Chondrocyte (in vitro differentiated cells): ENCODE measurements at regions not wholly inside any gene's neighbourhood (a gene's known extent, or its start where the extent isn't known, plus 50 kb on each side); places are given as distances from the start of the nearest gene placed in this dataset.

ENCODE experiments used
- DNase-seq: peaks from one replicate; pipeline ENCODE4 v3.0.0; 2021; ENCODE audit warnings: mixed read lengths, low spot score
- H3K27ac Mint-ChIP-seq: one replicate; pipeline ENCODE4 v1.8.0; 2021; ENCODE audit warnings: mild to moderate bottlenecking, moderate library complexity, mixed read lengths; ENCODE audit not compliant: unreplicated experiment
- H3K27me3 Mint-ChIP-seq: 2 replicates; pipeline ENCODE4 v1.8.0; 2021; ENCODE audit warnings: low read depth, mixed read lengths
- H3K36me3 Mint-ChIP-seq: 2 replicates; pipeline ENCODE4 v1.8.0; 2021; ENCODE audit warnings: low read depth, mixed read lengths
- H3K4me1 Mint-ChIP-seq: 2 replicates; pipeline ENCODE4 v1.8.0; 2021; ENCODE audit warnings: low read depth, mild to moderate bottlenecking, mixed read lengths
- H3K4me3 Mint-ChIP-seq: one replicate; pipeline ENCODE4 v1.8.0; 2021; ENCODE audit warnings: mild to moderate bottlenecking, moderate library complexity, mixed read lengths; ENCODE audit not compliant: unreplicated experiment
- H3K9me3 Mint-ChIP-seq: 2 replicates; pipeline ENCODE4 v1.8.0; 2021; ENCODE audit warnings: low read depth, mixed read lengths
- TF ChIP-seq, protein P1 (sequence below): fragments of 200-600 bp; sonication (generic); IDR thresholded peaks from 2 replicates; pipeline ENCODE4 v1.5.0; 2021; ENCODE audit warnings: antibody characterized with exemption, mild to moderate bottlenecking, moderate library complexity

DNA sequence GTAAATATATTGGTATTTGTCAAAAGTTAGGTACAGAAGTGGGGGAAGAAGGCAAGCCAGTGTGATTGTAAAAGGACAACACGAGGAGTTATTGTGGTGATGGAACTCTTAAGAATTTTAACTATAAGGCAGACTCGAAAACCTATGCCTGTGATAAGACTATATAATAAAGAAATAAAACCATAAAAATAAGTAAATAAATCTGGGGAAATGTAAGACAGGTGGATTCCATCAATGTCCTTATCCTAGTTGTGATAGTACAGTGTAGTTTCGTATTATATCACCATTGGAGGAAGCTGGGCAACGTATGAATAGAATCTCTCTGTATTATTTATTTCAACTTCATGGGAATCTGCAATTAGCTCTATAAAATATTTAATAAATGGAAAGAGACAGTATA, 395.7 kb downstream of the CDC14C start:
- H3K4me3 Mint-ChIP-seq = no peak overlapping the region
- no peaks in the 10 kb centered on the region for H3K9me3 Mint-ChIP-seq
- H3K4me1 Mint-ChIP-seq = no peaks in the 10 kb centered on the region
- TF ChIP-seq, protein P1, sequence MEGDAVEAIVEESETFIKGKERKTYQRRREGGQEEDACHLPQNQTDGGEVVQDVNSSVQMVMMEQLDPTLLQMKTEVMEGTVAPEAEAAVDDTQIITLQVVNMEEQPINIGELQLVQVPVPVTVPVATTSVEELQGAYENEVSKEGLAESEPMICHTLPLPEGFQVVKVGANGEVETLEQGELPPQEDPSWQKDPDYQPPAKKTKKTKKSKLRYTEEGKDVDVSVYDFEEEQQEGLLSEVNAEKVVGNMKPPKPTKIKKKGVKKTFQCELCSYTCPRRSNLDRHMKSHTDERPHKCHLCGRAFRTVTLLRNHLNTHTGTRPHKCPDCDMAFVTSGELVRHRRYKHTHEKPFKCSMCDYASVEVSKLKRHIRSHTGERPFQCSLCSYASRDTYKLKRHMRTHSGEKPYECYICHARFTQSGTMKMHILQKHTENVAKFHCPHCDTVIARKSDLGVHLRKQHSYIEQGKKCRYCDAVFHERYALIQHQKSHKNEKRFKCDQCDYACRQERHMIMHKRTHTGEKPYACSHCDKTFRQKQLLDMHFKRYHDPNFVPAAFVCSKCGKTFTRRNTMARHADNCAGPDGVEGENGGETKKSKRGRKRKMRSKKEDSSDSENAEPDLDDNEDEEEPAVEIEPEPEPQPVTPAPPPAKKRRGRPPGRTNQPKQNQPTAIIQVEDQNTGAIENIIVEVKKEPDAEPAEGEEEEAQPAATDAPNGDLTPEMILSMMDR = no peak
- H3K27me3 Mint-ChIP-seq = peaks cover 6% of the 10 kb centered on the region
- no peaks in the 10 kb centered on the region for H3K36me3 Mint-ChIP-seq
- no peak overlapping the region for H3K27ac Mint-ChIP-seq
- no peak for DNase-seq

DNA sequence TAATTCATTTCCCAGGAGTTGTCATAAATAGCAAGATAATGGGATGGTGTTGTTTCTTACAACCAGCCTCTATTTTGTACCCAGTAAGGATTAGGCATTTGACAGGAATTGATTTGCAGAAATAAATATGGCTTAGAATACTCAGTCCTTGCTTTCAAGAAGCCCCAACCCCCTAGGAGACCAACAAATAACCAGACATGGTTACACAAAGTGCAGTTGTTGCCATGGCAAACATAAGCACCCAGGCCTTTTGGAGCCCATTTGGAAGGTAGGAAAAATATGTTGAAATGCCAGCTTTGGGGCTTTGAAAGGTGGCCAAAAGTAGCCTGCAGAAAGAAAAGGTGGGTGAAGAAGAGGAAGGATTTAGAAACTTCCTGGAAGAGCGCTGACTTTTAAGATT, 397.5 kb downstream of the CDC14C start:
- H3K4me3 Mint-ChIP-seq = no peak overlapping the region
- no peaks in the 10 kb centered on the region for H3K4me1 Mint-ChIP-seq
- TF ChIP-seq, protein P1 = no peak
- H3K9me3 Mint-ChIP-seq = no peaks in the 10 kb centered on the region
- no peak for DNase-seq
- no peak overlapping the region for H3K27ac Mint-ChIP-seq
- no peaks in the 10 kb centered on the region for H3K36me3 Mint-ChIP-seq
- peaks cover 11% of the 10 kb centered on the region for H3K27me3 Mint-ChIP-seq

DNA sequence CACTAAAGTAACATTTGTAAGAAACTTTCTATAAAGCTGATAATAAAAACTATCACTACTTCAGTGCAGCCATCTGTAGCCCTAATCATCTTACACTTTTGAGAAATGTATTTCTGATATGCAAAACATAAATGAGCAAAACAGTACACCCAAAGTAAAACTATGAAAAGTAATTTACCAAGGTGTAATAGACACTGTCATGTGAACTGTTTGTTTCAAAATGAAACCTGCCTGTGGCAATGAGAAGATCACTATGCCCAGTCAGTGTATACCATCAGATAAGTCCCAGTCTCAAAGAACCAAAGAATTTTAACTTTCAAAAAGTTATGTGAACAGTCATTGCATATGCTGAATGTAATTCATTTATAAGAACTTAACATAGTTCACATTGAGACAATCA, 398.1 kb downstream of the CDC14C start:
- Mint-ChIP-seq H3K27ac (no peak overlapping the region), H3K4me3 (no peak overlapping the region), H3K4me1 (no peaks in the 10 kb centered on the region), H3K36me3 (no peaks in the 10 kb centered on the region), H3K27me3 (peaks cover 9% of the 10 kb centered on the region), H3K9me3 (no peaks in the 10 kb centered on the region)
- DNase-seq = no peak
- TF ChIP-seq, protein P1 = no peak

DNA sequence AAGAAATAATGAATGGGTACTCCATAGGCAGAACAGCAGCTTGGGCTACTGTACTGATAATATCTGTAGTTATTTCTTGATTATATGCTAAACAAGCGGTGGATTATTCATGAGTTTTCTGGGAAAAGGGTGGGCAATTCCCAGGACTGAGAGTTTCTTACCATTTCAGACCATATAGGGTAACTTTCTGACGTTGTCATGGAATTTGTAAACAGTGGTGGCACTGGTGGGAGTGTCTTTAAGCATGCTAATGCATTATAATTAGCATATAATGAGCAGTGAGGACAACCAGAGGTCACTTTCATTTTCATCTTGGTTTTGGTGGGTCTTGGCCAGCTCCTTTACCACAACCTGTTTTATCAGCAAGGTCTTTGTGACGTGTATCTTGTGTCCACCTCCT, 399.7 kb downstream of the CDC14C start:
- no peaks in the 10 kb centered on the region for H3K9me3 Mint-ChIP-seq
- no peak overlapping the region for H3K27ac Mint-ChIP-seq
- no peaks in the 10 kb centered on the region for H3K36me3 Mint-ChIP-seq
- no peak for DNase-seq
- peaks cover 9% of the 10 kb centered on the region for H3K27me3 Mint-ChIP-seq
- H3K4me1 Mint-ChIP-seq = no peaks in the 10 kb centered on the region
- no peak overlapping the region for H3K4me3 Mint-ChIP-seq
- TF ChIP-seq, protein P1 = no peak

DNA sequence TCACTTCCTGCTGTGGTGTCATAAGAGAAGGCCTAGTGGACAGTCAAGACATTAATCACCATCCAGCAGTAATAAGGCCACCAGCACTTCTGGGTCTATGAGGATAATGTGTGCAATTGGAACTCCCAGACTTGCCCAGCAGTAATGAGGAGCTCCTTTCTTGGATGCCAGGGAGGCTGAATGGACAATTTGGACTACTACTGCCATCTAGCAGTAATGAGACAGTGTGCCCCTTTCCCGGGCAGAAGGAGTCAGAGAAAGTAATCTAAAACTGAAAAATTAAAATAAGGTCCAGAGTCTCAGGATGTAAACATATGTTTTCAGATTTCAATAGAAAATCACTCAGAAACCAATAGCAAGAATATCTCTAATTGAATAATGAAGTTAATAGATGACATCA, 400.4 kb downstream of the CDC14C start:
- Mint-ChIP-seq H3K36me3 (no peaks in the 10 kb centered on the region), H3K27ac (no peak overlapping the region), H3K9me3 (no peaks in the 10 kb centered on the region), H3K27me3 (peaks cover 9% of the 10 kb centered on the region), H3K4me1 (no peaks in the 10 kb centered on the region), H3K4me3 (no peak overlapping the region)
- DNase-seq = no peak
- TF ChIP-seq, protein P1 = no peak
